ENCODE measurements at regions not wholly inside any gene's neighbourhood (a gene's known extent, or its start where the extent isn't known, plus 50 kb on each side); places are given as distances from the start of the nearest gene placed in this dataset.

DNA sequence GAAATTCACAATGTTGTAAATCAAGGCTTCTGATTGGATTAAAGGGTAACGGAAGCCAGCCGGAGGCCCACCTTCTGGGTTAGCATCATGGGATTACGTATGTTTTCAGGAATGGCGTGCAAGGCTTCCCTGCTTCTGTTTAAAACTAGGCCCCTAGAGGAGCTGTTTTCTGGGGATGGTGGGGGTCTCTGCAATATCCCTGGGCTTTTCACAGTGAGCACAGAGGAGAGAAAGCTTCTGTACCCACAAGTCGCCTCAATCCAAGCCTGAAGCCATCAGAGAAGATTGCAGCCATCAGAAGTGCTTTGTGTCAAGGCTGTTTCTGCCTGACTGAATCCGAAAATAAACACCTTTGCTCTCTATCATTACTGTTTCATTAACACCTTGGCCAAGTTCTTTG, 226.9 kb upstream of the SMIM21 start:
- no peaks in the 10 kb centered on the region for H3K27me3 ChIP-seq
- no peak for TF ChIP-seq CTCF (IDR thresholded peaks at IDR 0.05; ENCODE audit: low read depth, low read length)
- no peaks in the 10 kb centered on the region for H3K4me1 ChIP-seq (ENCODE audit: low read depth)
- no peaks in the 10 kb centered on the region for H3K36me3 ChIP-seq
- no peak overlapping the region for H3K27ac ChIP-seq
- no peaks in the 10 kb centered on the region for H3K9me3 ChIP-seq (ENCODE audit: low read depth)
- DNase-seq (ENCODE audit: low read depth in 1 of 2, low spot score in 1 of 2), result no peak
- no peak overlapping the region for H3K4me3 ChIP-seq

GRCh38 chr18:75652528-75652927, 225.0 kb upstream of the SMIM21 start:
- no peak for DNase-seq (ENCODE audit: low read depth in 1 of 2, low spot score in 1 of 2)
- no peak for TF ChIP-seq CTCF (IDR thresholded peaks at IDR 0.05; ENCODE audit: low read depth, low read length)
- Histone ChIP-seq H3K27ac (no peak overlapping the region), H3K27me3 (no peaks in the 10 kb centered on the region), H3K4me1 (ENCODE audit: low read depth) (no peaks in the 10 kb centered on the region), H3K9me3 (ENCODE audit: low read depth) (no peaks in the 10 kb centered on the region), H3K36me3 (no peaks in the 10 kb centered on the region), H3K4me3 (no peak overlapping the region)

DNA sequence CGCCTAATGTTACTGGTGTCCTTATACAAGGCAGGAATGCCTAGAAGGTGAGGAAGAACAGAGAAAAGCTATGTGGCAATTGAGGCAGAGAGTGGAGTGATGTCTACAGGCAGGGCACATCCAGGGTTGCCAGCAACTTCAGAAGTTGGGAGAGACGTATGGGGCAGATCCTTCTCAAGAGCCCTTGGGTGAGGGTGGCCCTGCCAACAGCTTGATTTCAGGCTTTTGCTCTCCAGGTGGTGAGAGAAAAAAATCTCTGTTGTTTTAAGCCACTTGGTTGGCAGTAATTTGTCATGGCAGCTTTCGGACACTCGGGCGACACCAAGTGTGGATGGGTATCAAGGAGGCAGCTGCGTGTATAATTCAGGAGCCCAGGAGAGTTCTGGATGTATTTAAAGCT, 217.4 kb upstream of the SMIM21 start:
- Histone ChIP-seq H3K4me3 (no peak overlapping the region), H3K36me3 (no peaks in the 10 kb centered on the region), H3K9me3 (ENCODE audit: low read depth) (no peaks in the 10 kb centered on the region), H3K4me1 (ENCODE audit: low read depth) (no peaks in the 10 kb centered on the region), H3K27me3 (no peaks in the 10 kb centered on the region), H3K27ac (no peak overlapping the region)
- TF ChIP-seq CTCF (IDR thresholded peaks at IDR 0.05; ENCODE audit: low read depth, low read length), result no peak
- no peak for DNase-seq (ENCODE audit: low read depth in 1 of 2, low spot score in 1 of 2)

DNA sequence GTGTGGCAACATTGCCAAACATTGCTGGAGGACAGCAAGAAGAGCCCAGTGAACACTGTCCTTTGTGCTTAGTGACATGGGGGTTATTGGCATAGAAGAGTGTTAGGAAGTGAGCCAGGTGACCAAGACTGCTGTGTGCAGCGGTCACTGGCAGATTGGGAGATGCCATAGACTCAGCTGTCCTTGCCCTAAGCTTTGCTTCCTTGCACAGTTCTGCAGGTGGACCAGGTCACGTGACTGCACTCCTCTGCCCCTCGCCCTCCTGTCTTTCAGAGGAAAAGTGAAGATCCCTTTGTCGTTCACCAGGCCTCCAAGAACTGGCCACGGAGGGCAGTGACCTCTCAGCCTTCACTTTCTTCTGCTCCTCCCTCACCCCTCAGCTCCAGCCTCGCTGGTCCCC, 215.6 kb upstream of the SMIM21 start:
- peaks cover 11% of the 10 kb centered on the region for H3K4me1 ChIP-seq (ENCODE audit: low read depth)
- H3K27ac ChIP-seq, result no peak overlapping the region
- H3K4me3 ChIP-seq, result no peak overlapping the region
- no peak for DNase-seq (ENCODE audit: low read depth in 1 of 2, low spot score in 1 of 2)
- H3K27me3 ChIP-seq, result no peaks in the 10 kb centered on the region
- no peaks in the 10 kb centered on the region for H3K36me3 ChIP-seq
- H3K9me3 ChIP-seq (ENCODE audit: low read depth), result no peaks in the 10 kb centered on the region
- TF ChIP-seq CTCF (IDR thresholded peaks at IDR 0.05; ENCODE audit: low read depth, low read length), result no peak

- no peak overlapping the region for H3K27ac ChIP-seq
- H3K4me1 ChIP-seq (ENCODE audit: low read depth), result peaks cover 14% of the 10 kb centered on the region
- TF ChIP-seq CTCF (IDR thresholded peaks at IDR 0.05; ENCODE audit: low read depth, low read length), result no peak
- H3K4me3 ChIP-seq, result no peak overlapping the region
- no peaks in the 10 kb centered on the region for H3K36me3 ChIP-seq
- DNase-seq (ENCODE audit: low read depth in 1 of 2, low spot score in 1 of 2), result no peak
- no peaks in the 10 kb centered on the region for H3K27me3 ChIP-seq
- H3K9me3 ChIP-seq (ENCODE audit: low read depth), result no peaks in the 10 kb centered on the region
These were observed 211.9 kb upstream of the SMIM21 start for GRCh38 chr18:75639472-75639831.
